Left ventricle myocardium inferior (tissue), 1 donor: ENCODE measurements at regions not wholly inside any gene's neighbourhood (a gene's known extent, or its start where the extent isn't known, plus 50 kb on each side); places are given as distances from the start of the nearest gene placed in this dataset.

Experiments used
- DNase-seq: peaks from one replicate; pipeline ENCODE4 v3.0.0-alpha.2; 2020
- H3K27ac ChIP-seq: fragments of 200-600 bp; replicated peaks from 2 replicates; pipeline ENCODE4 v1.8.0; 2021
- H3K27me3 ChIP-seq: fragments of 200-600 bp; 2 replicates; pipeline ENCODE4 v1.8.0; 2021; ENCODE audit warnings: low read depth
- H3K36me3 ChIP-seq: fragments of 200-600 bp; 2 replicates; pipeline ENCODE4 v1.8.0; 2021
- H3K4me1 ChIP-seq: fragments of 200-600 bp; 2 replicates; pipeline ENCODE4 v1.8.0; 2021
- H3K4me3 ChIP-seq: fragments of 200-600 bp; 2 replicates; pipeline ENCODE4 v1.8.0; 2021; ENCODE audit warnings: mild to moderate bottlenecking, moderate library complexity
- H3K9me3 ChIP-seq: fragments of 200-600 bp; replicated peaks from 2 replicates; pipeline ENCODE4 v1.8.0; 2021
- CTCF ChIP-seq: fragments of 200-600 bp; IDR thresholded peaks from 2 replicates; pipeline ENCODE4 v1.8.0; 2021; ENCODE audit warnings: antibody characterized with exemption, mild to moderate bottlenecking, borderline replicate concordance
- intact Hi-C: fragments of 100-400 bp; cut with micrococcal nuclease; formaldehyde crosslinking; loops from one replicate; pipeline ENCODE4 v1.11.0; 2022
- donor health status: DM: no; HTN: yes; CAD: no; lungs with severe emphysema.

DNA sequence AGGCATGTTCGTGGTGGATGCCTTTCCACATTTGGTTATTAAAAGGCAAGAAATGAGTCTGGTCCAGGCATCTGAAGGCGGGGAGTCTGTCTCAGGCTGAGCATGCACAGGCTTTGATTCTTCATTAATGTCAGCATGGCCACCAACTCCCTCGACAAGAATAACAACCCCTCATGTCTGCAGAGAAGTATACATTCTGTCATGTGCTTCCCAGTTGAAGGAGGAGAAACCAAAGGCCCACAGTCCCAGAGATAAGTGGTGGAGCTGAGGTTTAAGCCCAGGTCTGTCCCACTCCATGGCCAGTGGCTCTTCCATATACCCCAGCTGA, 61.6 kb upstream of the LAPTM5 start:
- TF ChIP-seq CTCF, result no peak
- H3K4me3 ChIP-seq, result no peak overlapping the region
- H3K36me3 ChIP-seq, result no peaks in the 10 kb centered on the region
- no peaks in the 10 kb centered on the region for H3K9me3 ChIP-seq
- no peak for DNase-seq
- intact Hi-C loops, result no loop called here
- no peak overlapping the region for H3K27ac ChIP-seq
- H3K4me1 ChIP-seq, result peaks cover 31% of the 10 kb centered on the region
- H3K27me3 ChIP-seq, result peaks cover 25% of the 10 kb centered on the region

DNA sequence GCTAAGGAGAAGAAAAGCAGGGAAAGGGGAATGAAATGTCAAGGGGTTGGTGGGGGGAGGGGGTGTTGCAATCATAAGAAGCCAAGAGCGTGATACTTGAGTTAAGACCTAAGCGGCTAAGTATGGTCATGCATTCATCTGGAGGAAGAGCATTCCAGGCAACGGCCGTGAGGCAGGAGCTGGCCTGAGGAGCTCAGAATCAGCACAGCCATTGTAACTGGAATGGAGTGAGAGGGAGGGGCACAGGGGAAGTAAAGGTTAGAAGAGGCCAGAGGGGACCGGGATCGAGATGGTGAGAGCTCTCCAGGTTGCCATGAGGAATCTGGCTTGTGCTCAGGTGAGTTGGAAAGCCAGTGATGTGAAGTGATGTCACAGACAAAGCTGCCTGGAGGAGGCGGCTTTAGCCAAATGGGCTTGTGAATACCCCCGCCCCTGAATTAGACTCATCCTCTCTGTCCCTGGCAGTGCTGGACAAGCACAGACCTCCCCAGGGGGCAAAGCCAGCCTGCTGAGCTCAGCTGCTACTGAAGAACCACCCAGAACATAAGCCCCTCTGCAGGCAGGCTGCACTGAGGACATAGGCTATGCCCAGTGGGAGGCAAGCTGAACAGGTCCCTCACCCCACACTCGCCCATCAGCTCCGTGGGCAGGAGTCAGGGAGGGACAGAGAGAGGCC, 61.1 kb upstream of the LAPTM5 start:
- intact Hi-C loops, result no loop called here
- no peaks in the 10 kb centered on the region for H3K36me3 ChIP-seq
- no peak for TF ChIP-seq CTCF
- no peaks in the 10 kb centered on the region for H3K9me3 ChIP-seq
- no peak overlapping the region for H3K4me3 ChIP-seq
- peaks cover 25% of the 10 kb centered on the region for H3K27me3 ChIP-seq
- no peak overlapping the region for H3K27ac ChIP-seq
- no peak for DNase-seq
- peaks cover 26% of the 10 kb centered on the region for H3K4me1 ChIP-seq

DNA sequence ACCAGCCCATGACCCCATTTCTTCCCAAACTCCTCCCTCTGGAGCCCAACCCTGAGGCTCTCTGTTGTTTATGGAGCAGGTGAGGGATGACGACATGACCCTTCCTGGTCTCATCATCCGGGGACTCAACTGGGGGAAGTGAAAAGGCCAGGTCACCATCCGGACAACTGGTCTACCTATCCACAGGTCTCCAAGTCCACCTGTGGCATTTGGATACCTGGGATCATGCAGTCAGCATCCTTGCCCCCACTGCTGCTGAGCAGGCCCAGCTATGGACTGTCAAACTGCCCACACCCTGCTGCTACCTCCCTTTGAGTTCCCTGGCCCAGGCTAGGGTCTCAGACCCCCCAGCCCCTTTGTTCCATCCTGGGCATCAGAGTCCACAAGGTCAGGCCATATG, 60.0 kb upstream of the LAPTM5 start:
- Histone ChIP-seq H3K4me1 (peaks cover 17% of the 10 kb centered on the region), H3K36me3 (no peaks in the 10 kb centered on the region), H3K4me3 (no peak overlapping the region), H3K27me3 (peaks cover 30% of the 10 kb centered on the region), H3K27ac (no peak overlapping the region), H3K9me3 (no peaks in the 10 kb centered on the region)
- intact Hi-C loops, result no loop called here
- DNase-seq, result no peak
- TF ChIP-seq CTCF, result no peak

DNA sequence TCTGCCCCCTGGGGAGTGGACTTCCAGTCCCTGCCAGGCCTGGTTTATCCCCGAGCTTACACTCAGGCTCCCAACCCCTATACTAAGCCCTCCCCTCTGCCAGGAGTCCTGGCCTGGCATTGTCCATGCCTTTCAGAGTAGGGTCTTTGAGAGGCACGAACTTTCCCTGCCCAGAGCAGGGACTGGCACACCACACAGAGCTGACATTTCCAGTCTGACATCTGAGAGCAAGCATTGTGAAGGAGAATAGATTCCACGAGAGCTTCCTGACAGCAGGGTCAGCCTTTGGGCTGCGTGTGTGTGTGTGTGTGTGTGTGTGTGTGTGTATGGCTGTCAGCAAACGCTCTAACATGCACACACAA, 59.5 kb upstream of the LAPTM5 start:
- H3K36me3 ChIP-seq, result no peaks in the 10 kb centered on the region
- no peak overlapping the region for H3K4me3 ChIP-seq
- H3K27me3 ChIP-seq, result peaks cover 34% of the 10 kb centered on the region
- intact Hi-C loops, result no loop called here
- no peak for DNase-seq
- no peak for TF ChIP-seq CTCF
- H3K27ac ChIP-seq, result no peak overlapping the region
- no peaks in the 10 kb centered on the region for H3K9me3 ChIP-seq
- H3K4me1 ChIP-seq, result peaks cover 17% of the 10 kb centered on the region

DNA sequence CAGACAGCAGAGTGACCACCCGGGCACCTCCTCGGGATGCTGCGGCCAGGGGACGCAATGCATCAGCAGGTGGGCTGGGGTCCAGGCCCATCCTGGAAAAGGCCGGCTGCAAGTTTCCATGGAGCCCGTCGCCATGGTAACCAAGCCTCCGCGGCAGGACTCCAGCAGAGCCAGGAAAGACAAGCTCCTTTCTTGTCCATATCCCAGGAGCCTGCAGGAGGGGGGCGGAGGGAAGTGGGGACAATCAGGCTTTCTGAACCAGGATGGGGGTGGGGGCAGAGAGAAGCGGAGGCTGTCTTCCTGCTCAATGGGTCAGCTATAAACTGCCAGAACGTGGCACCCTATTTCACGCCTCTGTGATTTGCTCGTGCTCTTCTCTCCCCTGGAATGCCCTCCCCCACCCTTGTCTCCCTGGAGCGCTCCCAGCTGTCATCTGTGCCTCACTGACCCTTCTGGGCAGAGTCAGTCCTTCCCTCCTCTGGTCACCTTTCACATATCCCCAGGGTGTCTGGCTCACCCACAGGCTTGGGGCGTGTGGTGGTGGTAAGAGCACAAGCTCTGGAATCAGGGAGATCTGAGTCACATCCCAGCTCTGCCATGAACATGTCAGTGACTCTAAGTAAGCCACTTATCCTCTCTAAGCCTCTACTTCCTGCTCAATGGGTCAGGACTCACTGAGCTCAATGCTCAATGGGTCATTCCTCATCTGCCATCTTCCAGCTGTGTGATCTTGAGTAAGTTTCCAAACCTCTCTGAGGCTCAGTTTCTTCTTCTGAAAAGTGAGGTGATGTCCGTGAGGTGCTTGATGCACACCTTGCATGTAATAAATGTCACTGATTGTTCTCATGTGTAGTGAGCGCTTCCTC, 58.9 kb upstream of the LAPTM5 start:
- peak; percentile 44 for DNase-seq
- Histone ChIP-seq H3K9me3 (no peaks in the 10 kb centered on the region), H3K4me1 (peaks cover 17% of the 10 kb centered on the region), H3K4me3 (no peak overlapping the region), H3K27ac (peak overlapping the region; percentile 12), H3K36me3 (no peaks in the 10 kb centered on the region), H3K27me3 (peaks cover 34% of the 10 kb centered on the region)
- intact Hi-C loops, result no loop called here
- no peak for TF ChIP-seq CTCF
